OCI-LY1 (cell line): ENCODE measurements at regions not wholly inside any gene's neighbourhood (a gene's known extent, or its start where the extent isn't known, plus 50 kb on each side); places are given as distances from the start of the nearest gene placed in this dataset.

Experiments used
- H2AFZ ChIP-seq: fragments of 200-600 bp; sonication (generic), shearing (Covaris generic); 2 replicates; pipeline ENCODE4 v1.6.0; 2014; ENCODE audit warnings: antibody characterized with exemption, mild to moderate bottlenecking, low read length
- H3F3A ChIP-seq: fragments of 200-600 bp; sonication (generic), shearing (Covaris generic); 2 replicates; pipeline ENCODE4 v1.6.0; 2014; ENCODE audit warnings: mild to moderate bottlenecking, antibody characterized with exemption, low read length, moderate library complexity; ENCODE audit not compliant: insufficient read depth
- H3K27ac ChIP-seq: fragments of 200-600 bp; sonication (generic); 2 replicates; pipeline ENCODE4 v1.5.1; 2014; ENCODE audit warnings: low read length, mixed run types, mild to moderate bottlenecking, low read depth; ENCODE audit not compliant: poor library complexity, severe bottlenecking
- H3K27me3 ChIP-seq: fragments of 200-600 bp; sonication (generic); 2 replicates; pipeline ENCODE4 v1.6.0; 2014; ENCODE audit warnings: antibody characterized with exemption, mild to moderate bottlenecking, low read length, moderate library complexity; ENCODE audit not compliant: insufficient read depth
- H3K36me3 ChIP-seq: fragments of 200-600 bp; sonication (generic); 2 replicates; pipeline ENCODE4 v1.6.1; 2014; ENCODE audit warnings: mild to moderate bottlenecking, antibody characterized with exemption, low read length, moderate library complexity, mixed read lengths; ENCODE audit not compliant: insufficient read depth
- H3K4me1 ChIP-seq: fragments of 200-600 bp; sonication (generic); 2 replicates; pipeline ENCODE4 v1.5.1; 2014; ENCODE audit warnings: mild to moderate bottlenecking, low read length, moderate library complexity; ENCODE audit not compliant: insufficient read depth, severe bottlenecking
- H3K4me2 ChIP-seq: fragments of 200-600 bp; sonication (generic), shearing (Covaris generic); 2 replicates; pipeline ENCODE4 v1.6.1; 2014; ENCODE audit warnings: low read length
- H3K4me3 ChIP-seq: fragments of 200-600 bp; sonication (generic); 2 replicates; pipeline ENCODE4 v1.5.1; 2014; ENCODE audit warnings: low read length, low read depth, mild to moderate bottlenecking, mixed read lengths; ENCODE audit not compliant: poor library complexity, severe bottlenecking
- H3K79me2 ChIP-seq: fragments of 200-600 bp; shearing (Covaris generic); 2 replicates; pipeline ENCODE4 v1.6.1; 2016; ENCODE audit warnings: mixed run types, low read length, mixed read lengths; ENCODE audit not compliant: insufficient read depth
- H3K9ac ChIP-seq: fragments of 200-600 bp; sonication (generic), shearing (Covaris generic); 2 replicates; pipeline ENCODE4 v1.6.1; 2014; ENCODE audit warnings: mild to moderate bottlenecking, low read length, mixed read lengths
- H3K9me2 ChIP-seq: fragments of 200-600 bp; sonication (generic), shearing (Covaris generic); 2 replicates; pipeline ENCODE4 v1.6.1; 2014; ENCODE audit warnings: low read depth, mild to moderate bottlenecking, low read length, mixed read lengths
- H3K9me3 ChIP-seq: fragments of 200-600 bp; shearing (Covaris generic); 2 replicates; pipeline ENCODE4 v1.6.1; 2014; ENCODE audit warnings: low read length, mixed read lengths
- H4K20me1 ChIP-seq: fragments of 200-600 bp; sonication (generic), shearing (Covaris generic); 2 replicates; pipeline ENCODE4 v1.6.0; 2016; ENCODE audit warnings: mild to moderate bottlenecking, low read length; ENCODE audit not compliant: insufficient read depth
- EZH2 ChIP-seq: fragments of 200-600 bp; sonication (generic), shearing (Covaris generic); IDR thresholded peaks from 2 replicates; pipeline ENCODE4 v1.8.0; 2017; ENCODE audit warnings: borderline replicate concordance, mixed run types, mild to moderate bottlenecking, antibody characterized with exemption, low read length, moderate library complexity, mixed read lengths
- TF ChIP-seq, protein P1 (sequence below): fragments of 200-600 bp; sonication (generic), shearing (Covaris generic); IDR thresholded peaks from 2 replicates; pipeline ENCODE4 v1.5.1; 2017; ENCODE audit warnings: mild to moderate bottlenecking, antibody characterized with exemption, low read length, moderate library complexity, mixed read lengths

DNA sequence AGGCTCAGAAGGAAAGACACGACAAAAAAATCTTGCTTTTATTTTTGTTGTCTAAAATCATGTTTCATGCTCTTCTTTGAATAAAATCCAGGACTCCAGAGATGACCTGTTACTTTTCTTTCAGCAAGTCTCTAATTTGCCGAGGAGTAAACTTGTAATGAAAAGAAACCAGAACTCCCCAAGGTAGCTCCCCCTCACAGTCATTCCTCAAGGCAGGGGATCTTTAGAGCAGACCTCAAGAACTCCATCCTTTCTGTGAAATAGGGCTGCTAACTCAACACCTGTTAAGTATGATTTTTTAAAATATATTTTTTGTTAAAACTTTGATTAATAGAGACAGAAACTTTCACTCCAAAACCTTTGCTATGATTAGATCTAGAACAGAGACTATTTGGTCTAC lies 82.7 kb upstream of the ABCD3 start:
- H3K4me2 ChIP-seq = no peak overlapping the region
- no peaks in the 10 kb centered on the region for H3K4me1 ChIP-seq
- no peaks in the 10 kb centered on the region for H4K20me1 ChIP-seq
- no peaks in the 10 kb centered on the region for H3K79me2 ChIP-seq
- no peaks in the 10 kb centered on the region for H3F3A ChIP-seq
- no peak for TF ChIP-seq EZH2
- TF ChIP-seq, protein P1, sequence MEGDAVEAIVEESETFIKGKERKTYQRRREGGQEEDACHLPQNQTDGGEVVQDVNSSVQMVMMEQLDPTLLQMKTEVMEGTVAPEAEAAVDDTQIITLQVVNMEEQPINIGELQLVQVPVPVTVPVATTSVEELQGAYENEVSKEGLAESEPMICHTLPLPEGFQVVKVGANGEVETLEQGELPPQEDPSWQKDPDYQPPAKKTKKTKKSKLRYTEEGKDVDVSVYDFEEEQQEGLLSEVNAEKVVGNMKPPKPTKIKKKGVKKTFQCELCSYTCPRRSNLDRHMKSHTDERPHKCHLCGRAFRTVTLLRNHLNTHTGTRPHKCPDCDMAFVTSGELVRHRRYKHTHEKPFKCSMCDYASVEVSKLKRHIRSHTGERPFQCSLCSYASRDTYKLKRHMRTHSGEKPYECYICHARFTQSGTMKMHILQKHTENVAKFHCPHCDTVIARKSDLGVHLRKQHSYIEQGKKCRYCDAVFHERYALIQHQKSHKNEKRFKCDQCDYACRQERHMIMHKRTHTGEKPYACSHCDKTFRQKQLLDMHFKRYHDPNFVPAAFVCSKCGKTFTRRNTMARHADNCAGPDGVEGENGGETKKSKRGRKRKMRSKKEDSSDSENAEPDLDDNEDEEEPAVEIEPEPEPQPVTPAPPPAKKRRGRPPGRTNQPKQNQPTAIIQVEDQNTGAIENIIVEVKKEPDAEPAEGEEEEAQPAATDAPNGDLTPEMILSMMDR = no peak
- H3K9me2 ChIP-seq = no peaks in the 10 kb centered on the region
- no peak overlapping the region for H2AFZ ChIP-seq
- no peaks in the 10 kb centered on the region for H3K9me3 ChIP-seq
- no peak overlapping the region for H3K9ac ChIP-seq
- no peaks in the 10 kb centered on the region for H3K36me3 ChIP-seq
- no peaks in the 10 kb centered on the region for H3K27me3 ChIP-seq
- H3K4me3 ChIP-seq = no peak overlapping the region
- no peak overlapping the region for H3K27ac ChIP-seq

DNA sequence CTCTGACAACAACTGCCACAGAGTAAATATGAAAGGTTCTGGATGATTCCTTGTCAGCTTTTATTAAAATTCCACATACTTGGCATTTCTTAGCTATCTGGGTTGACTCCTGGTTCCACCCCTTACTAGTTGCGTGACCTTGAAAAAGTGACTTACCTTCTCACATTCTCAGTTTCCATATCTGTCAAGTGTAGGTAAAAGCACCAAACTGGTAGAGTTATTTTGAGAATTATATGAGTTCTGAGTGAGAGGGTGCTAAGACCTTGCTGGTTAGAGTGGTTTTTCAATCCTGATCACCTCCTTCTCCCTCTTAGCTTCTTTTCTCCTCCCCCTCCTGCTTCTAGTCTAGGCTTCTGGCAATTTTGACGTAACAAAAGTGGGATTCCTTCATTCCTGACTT lies 83.4 kb upstream of the ABCD3 start:
- Histone ChIP-seq H3K9me2 (no peaks in the 10 kb centered on the region), H3K27me3 (no peaks in the 10 kb centered on the region), H3K9ac (no peak overlapping the region), H3K4me3 (no peak overlapping the region), H4K20me1 (no peaks in the 10 kb centered on the region), H3K27ac (no peak overlapping the region), H3F3A (no peaks in the 10 kb centered on the region), H2AFZ (no peak overlapping the region), H3K9me3 (no peaks in the 10 kb centered on the region), H3K4me1 (no peaks in the 10 kb centered on the region), H3K36me3 (no peaks in the 10 kb centered on the region), H3K4me2 (no peak overlapping the region), H3K79me2 (no peaks in the 10 kb centered on the region)
- no peak for TF ChIP-seq EZH2
- TF ChIP-seq, protein P1 = no peak

DNA sequence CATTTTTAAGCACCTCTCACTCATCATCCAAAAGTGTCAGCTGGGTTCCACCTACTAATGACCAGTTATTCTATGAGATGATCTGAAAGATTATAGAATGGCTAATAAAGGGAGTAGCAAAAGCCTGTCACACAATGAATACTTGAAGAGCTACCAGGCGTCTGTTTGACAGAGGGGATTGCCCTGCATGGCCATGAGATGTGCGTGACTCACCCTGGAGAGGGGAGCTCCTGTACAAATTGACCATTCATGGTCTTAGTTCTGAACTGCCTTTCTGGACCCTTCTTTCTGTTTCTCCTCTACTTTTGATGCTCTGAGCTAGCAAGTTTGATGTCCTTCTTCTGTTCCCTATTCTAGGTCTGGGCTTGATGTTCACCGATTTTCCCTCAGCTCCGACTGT lies 85.2 kb upstream of the ABCD3 start:
- no peak overlapping the region for H3K9ac ChIP-seq
- no peak overlapping the region for H2AFZ ChIP-seq
- H3K27me3 ChIP-seq = no peaks in the 10 kb centered on the region
- no peaks in the 10 kb centered on the region for H4K20me1 ChIP-seq
- no peak overlapping the region for H3K27ac ChIP-seq
- TF ChIP-seq, protein P1 = no peak
- no peaks in the 10 kb centered on the region for H3K4me1 ChIP-seq
- H3K36me3 ChIP-seq = no peaks in the 10 kb centered on the region
- H3K4me3 ChIP-seq = no peak overlapping the region
- H3K9me3 ChIP-seq = no peaks in the 10 kb centered on the region
- no peak overlapping the region for H3K4me2 ChIP-seq
- H3K79me2 ChIP-seq = no peaks in the 10 kb centered on the region
- no peaks in the 10 kb centered on the region for H3K9me2 ChIP-seq
- no peaks in the 10 kb centered on the region for H3F3A ChIP-seq
